ENCODE measurements at regions not wholly inside any gene's neighbourhood (a gene's known extent, or its start where the extent isn't known, plus 50 kb on each side); places are given as distances from the start of the nearest gene placed in this dataset.

- no peak for DNase-seq (ENCODE audit: low spot score)
Measured at GRCh38 chr6:119484598-119484997, 135.0 kb upstream of the MAN1A1 start.

- no peak for DNase-seq (ENCODE audit: low spot score)
Measured at GRCh38 chr6:119483908-119484307, 134.3 kb upstream of the MAN1A1 start.

GRCh38 chr6:119482850-119483285 is 133.3 kb upstream of the MAN1A1 start:
- DNase-seq (ENCODE audit: low spot score), result no peak

- DNase-seq (ENCODE audit: low spot score), result no peak
Measured at GRCh38 chr6:119481976-119482375, 132.4 kb upstream of the MAN1A1 start.

GRCh38 chr6:119480961-119481497 is 131.5 kb upstream of the MAN1A1 start:
- DNase-seq (ENCODE audit: low spot score), result no peak

- DNase-seq (ENCODE audit: low spot score), result no peak
Measured at GRCh38 chr6:119479860-119480655, 130.5 kb upstream of the MAN1A1 start.

- DNase-seq (ENCODE audit: low spot score), result no peak
Measured at GRCh38 chr6:119476554-119476953, 127.0 kb upstream of the MAN1A1 start.

GRCh38 chr6:119476024-119476423 is 126.5 kb upstream of the MAN1A1 start:
- DNase-seq (ENCODE audit: low spot score), result no peak

GRCh38 chr6:119470893-119471542 is 121.5 kb upstream of the MAN1A1 start:
- DNase-seq (ENCODE audit: low spot score), result no peak

- no peak for DNase-seq (ENCODE audit: low spot score)
Measured at GRCh38 chr6:119467488-119468081, 118.0 kb upstream of the MAN1A1 start.

GRCh38 chr6:119466226-119466625 is 116.7 kb upstream of the MAN1A1 start:
- no peak for DNase-seq (ENCODE audit: low spot score)

- DNase-seq (ENCODE audit: low spot score), result no peak
Measured at GRCh38 chr6:119463081-119463626, 113.6 kb upstream of the MAN1A1 start.

GRCh38 chr6:119461187-119461586 is 111.6 kb upstream of the MAN1A1 start:
- no peak for DNase-seq (ENCODE audit: low spot score)

- no peak for DNase-seq (ENCODE audit: low spot score)
Measured at GRCh38 chr6:119459207-119459974, 109.8 kb upstream of the MAN1A1 start.

GRCh38 chr6:119454714-119455113 is 105.2 kb upstream of the MAN1A1 start:
- no peak for DNase-seq (ENCODE audit: low spot score)

- DNase-seq (ENCODE audit: low spot score), result no peak
Measured at GRCh38 chr6:119453242-119454200, 104.0 kb upstream of the MAN1A1 start.

- DNase-seq (ENCODE audit: low spot score), result no peak
Measured at GRCh38 chr6:119449331-119450156, 100.0 kb upstream of the MAN1A1 start.

GRCh38 chr6:119447921-119448320 is 98.4 kb upstream of the MAN1A1 start:
- no peak for DNase-seq (ENCODE audit: low spot score)

- DNase-seq (ENCODE audit: low spot score), result no peak
Measured at GRCh38 chr6:119446609-119447008, 97.0 kb upstream of the MAN1A1 start.

- DNase-seq (ENCODE audit: low spot score), result no peak
Measured at GRCh38 chr6:119446115-119446554, 96.6 kb upstream of the MAN1A1 start.

All from SW480 (cell line).